ENCODE measurements at regions not wholly inside any gene's neighbourhood (a gene's known extent, or its start where the extent isn't known, plus 50 kb on each side); places are given as distances from the start of the nearest gene placed in this dataset.
"Not testable (repeated sequence)": the region's sequence is repeated elsewhere in the genome, so short reads cannot be mapped to it uniquely, and the experiment has no call there.

- Histone ChIP-seq H3K27me3 (ENCODE audit: control insufficient read depth, insufficient read depth, low read length) (no peaks in the 10 kb centered on the region), H3K4me3 (ENCODE audit: low read depth, low read length) (no peak overlapping the region), H3K36me3 (ENCODE audit: control insufficient read depth, insufficient read depth, low read length) (no peaks in the 10 kb centered on the region)
- DNase-seq (ENCODE audit: low read depth): no peak
- TF ChIP-seq, protein P1, sequence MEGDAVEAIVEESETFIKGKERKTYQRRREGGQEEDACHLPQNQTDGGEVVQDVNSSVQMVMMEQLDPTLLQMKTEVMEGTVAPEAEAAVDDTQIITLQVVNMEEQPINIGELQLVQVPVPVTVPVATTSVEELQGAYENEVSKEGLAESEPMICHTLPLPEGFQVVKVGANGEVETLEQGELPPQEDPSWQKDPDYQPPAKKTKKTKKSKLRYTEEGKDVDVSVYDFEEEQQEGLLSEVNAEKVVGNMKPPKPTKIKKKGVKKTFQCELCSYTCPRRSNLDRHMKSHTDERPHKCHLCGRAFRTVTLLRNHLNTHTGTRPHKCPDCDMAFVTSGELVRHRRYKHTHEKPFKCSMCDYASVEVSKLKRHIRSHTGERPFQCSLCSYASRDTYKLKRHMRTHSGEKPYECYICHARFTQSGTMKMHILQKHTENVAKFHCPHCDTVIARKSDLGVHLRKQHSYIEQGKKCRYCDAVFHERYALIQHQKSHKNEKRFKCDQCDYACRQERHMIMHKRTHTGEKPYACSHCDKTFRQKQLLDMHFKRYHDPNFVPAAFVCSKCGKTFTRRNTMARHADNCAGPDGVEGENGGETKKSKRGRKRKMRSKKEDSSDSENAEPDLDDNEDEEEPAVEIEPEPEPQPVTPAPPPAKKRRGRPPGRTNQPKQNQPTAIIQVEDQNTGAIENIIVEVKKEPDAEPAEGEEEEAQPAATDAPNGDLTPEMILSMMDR (IDR thresholded peaks at IDR 0.05; ENCODE audit: insufficient read depth, low read length, poor library complexity, severe bottlenecking): no peak
Observed at GRCh38 chr5:116727248-116727647, 152.6 kb upstream of the SEMA6A start.

DNA sequence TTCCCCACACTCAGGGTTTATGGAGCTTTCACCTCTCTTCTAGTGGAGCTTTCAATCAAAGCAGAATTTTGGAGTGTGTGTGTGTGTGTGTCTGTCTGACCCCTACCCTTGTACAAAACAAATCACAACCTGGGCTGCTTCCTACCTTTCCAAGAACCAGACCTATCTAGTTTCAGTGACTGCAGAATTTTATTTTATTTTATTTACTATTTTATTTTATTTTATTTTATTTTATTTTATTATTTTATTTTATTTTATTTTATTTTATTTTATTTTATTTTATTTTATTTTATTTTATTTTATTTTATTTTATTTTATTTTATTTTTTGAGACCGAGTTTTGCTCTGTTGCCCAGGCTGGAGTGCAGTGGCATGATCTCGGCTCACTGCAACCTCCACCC, 151.6 kb upstream of the SEMA6A start:
- not testable (repeated sequence) for H3K4me3 ChIP-seq (ENCODE audit: low read depth, low read length); H3K36me3 ChIP-seq (ENCODE audit: control insufficient read depth, insufficient read depth, low read length); DNase-seq (ENCODE audit: low read depth); H3K27me3 ChIP-seq (ENCODE audit: control insufficient read depth, insufficient read depth, low read length)

- TF ChIP-seq, protein P1 (IDR thresholded peaks at IDR 0.05; ENCODE audit: insufficient read depth, low read length, poor library complexity, severe bottlenecking): no peak
- H3K27me3 ChIP-seq (ENCODE audit: control insufficient read depth, insufficient read depth, low read length): no peaks in the 10 kb centered on the region
- no peak overlapping the region for H3K4me3 ChIP-seq (ENCODE audit: low read depth, low read length)
- no peaks in the 10 kb centered on the region for H3K36me3 ChIP-seq (ENCODE audit: control insufficient read depth, insufficient read depth, low read length)
- no peak for DNase-seq (ENCODE audit: low read depth)
Observed at GRCh38 chr5:116724971-116725370, 150.3 kb upstream of the SEMA6A start.

DNA sequence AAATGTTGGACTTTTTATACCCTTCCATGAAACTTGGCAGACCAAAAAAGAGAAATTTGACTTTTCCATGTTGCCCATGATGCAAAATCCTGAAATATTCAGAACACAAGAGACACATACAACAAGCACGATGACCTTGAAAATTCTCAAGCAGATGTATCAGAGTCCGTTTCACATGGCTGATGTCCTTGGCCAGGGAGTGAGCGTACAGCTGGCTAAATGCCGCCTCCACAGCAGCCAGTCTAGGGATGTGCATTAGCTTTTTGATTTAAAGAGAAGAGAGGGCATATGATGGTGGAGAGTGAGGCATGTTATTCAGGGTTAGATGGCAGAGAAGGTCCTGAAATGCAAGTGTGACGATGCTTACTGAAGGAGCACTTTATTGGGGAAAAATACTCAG, 148.0 kb upstream of the SEMA6A start:
- TF ChIP-seq, protein P1 (IDR thresholded peaks at IDR 0.05; ENCODE audit: insufficient read depth, low read length, poor library complexity, severe bottlenecking): no peak
- Histone ChIP-seq H3K4me3 (ENCODE audit: low read depth, low read length) (no peak overlapping the region), H3K36me3 (ENCODE audit: control insufficient read depth, insufficient read depth, low read length) (no peaks in the 10 kb centered on the region), H3K27me3 (ENCODE audit: control insufficient read depth, insufficient read depth, low read length) (no peaks in the 10 kb centered on the region)
- no peak for DNase-seq (ENCODE audit: low read depth)

DNA sequence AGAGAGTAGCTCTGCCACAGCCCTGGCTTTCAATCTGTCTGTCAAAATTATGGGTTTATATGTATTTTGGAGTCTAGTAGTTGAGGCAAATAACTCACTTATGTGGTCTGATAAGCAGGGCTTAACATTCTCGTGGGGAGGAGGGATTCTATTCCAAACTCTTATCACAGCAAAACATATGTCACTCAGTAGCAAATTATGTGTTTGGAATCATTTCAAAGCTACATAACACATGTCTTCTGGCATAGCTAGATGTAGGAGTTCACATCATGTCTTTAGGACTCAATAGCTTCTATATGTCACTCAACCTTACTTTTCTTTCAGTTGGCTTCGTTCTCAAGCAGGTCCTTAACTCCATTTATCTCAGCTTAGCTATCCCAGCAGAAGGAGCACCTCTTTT, 144.5 kb upstream of the SEMA6A start:
- DNase-seq (ENCODE audit: low read depth): no peak
- no peak overlapping the region for H3K4me3 ChIP-seq (ENCODE audit: low read depth, low read length)
- no peaks in the 10 kb centered on the region for H3K36me3 ChIP-seq (ENCODE audit: control insufficient read depth, insufficient read depth, low read length)
- no peaks in the 10 kb centered on the region for H3K27me3 ChIP-seq (ENCODE audit: control insufficient read depth, insufficient read depth, low read length)
- TF ChIP-seq, protein P1 (IDR thresholded peaks at IDR 0.05; ENCODE audit: insufficient read depth, low read length, poor library complexity, severe bottlenecking): no peak

- Histone ChIP-seq H3K4me3 (ENCODE audit: low read depth, low read length) (no peak overlapping the region), H3K27me3 (ENCODE audit: control insufficient read depth, insufficient read depth, low read length) (no peaks in the 10 kb centered on the region), H3K36me3 (ENCODE audit: control insufficient read depth, insufficient read depth, low read length) (no peaks in the 10 kb centered on the region)
- TF ChIP-seq, protein P1 (IDR thresholded peaks at IDR 0.05; ENCODE audit: insufficient read depth, low read length, poor library complexity, severe bottlenecking): no peak
- no peak for DNase-seq (ENCODE audit: low read depth)
Observed at GRCh38 chr5:116718317-116718716, 143.7 kb upstream of the SEMA6A start.

All from kidney epithelial cell (primary cell).